GM21515 (cell line): ENCODE measurements at regions not wholly inside any gene's neighbourhood (a gene's known extent, or its start where the extent isn't known, plus 50 kb on each side); places are given as distances from the start of the nearest gene placed in this dataset.
"Not testable (repeated sequence)": the region's sequence is repeated elsewhere in the genome, so short reads cannot be mapped to it uniquely, and the experiment has no call there.

Experiments used
- ATAC-seq: cut with Tn5 transposase; IDR thresholded peaks from one replicate; pipeline ENCODE4 v1.9.1; 2021; ENCODE audit not compliant: unreplicated experiment

- ATAC-seq: no peak
Observed at GRCh38 chr5:167358868-167359492, 932.5 kb upstream of the WWC1 start.

GRCh38 chr5:167361795-167362194, 929.6 kb upstream of the WWC1 start:
- no peak for ATAC-seq

- ATAC-seq: no peak
Observed at GRCh38 chr5:167363065-167363464, 928.4 kb upstream of the WWC1 start.

GRCh38 chr5:167375125-167375524, 916.3 kb upstream of the WWC1 start:
- no peak for ATAC-seq

- no peak for ATAC-seq
Observed at GRCh38 chr5:167378894-167379723, 912.3 kb upstream of the WWC1 start.

- no peak for ATAC-seq
Observed at GRCh38 chr5:167381457-167381856, 910.0 kb upstream of the WWC1 start.

- no peak for ATAC-seq
Observed at GRCh38 chr5:167389537-167389936, 901.9 kb upstream of the WWC1 start.

- ATAC-seq: not testable (repeated sequence)
Observed at GRCh38 chr5:167391286-167391685, 900.2 kb upstream of the WWC1 start.

- ATAC-seq: no peak
Observed at GRCh38 chr5:167392240-167392639, 899.2 kb upstream of the WWC1 start.

GRCh38 chr5:167393358-167393757, 898.1 kb upstream of the WWC1 start:
- ATAC-seq: no peak

GRCh38 chr5:167402671-167403070, 888.8 kb upstream of the WWC1 start:
- ATAC-seq: no peak

GRCh38 chr5:167406513-167406912, 884.9 kb upstream of the WWC1 start:
- ATAC-seq: no peak

GRCh38 chr5:167412556-167412955, 878.9 kb upstream of the WWC1 start:
- ATAC-seq: no peak

GRCh38 chr5:167413506-167413905, 877.9 kb upstream of the WWC1 start:
- ATAC-seq: no peak

- no peak for ATAC-seq
Observed at GRCh38 chr5:167414611-167415010, 876.8 kb upstream of the WWC1 start.

- no peak for ATAC-seq
Observed at GRCh38 chr5:167415779-167416746, 875.4 kb upstream of the WWC1 start.

- ATAC-seq: no peak
Observed at GRCh38 chr5:167417662-167418061, 873.8 kb upstream of the WWC1 start.

- no peak for ATAC-seq
Observed at GRCh38 chr5:167425161-167425560, 866.3 kb upstream of the WWC1 start.

- ATAC-seq: no peak
Observed at GRCh38 chr5:167426501-167426900, 864.9 kb upstream of the WWC1 start.

- not testable (repeated sequence) for ATAC-seq
Observed at GRCh38 chr5:167427641-167428040, 863.8 kb upstream of the WWC1 start.

GRCh38 chr5:167440846-167441245, 850.6 kb upstream of the WWC1 start:
- ATAC-seq: no peak
